ENCODE measurements at regions not wholly inside any gene's neighbourhood (a gene's known extent, or its start where the extent isn't known, plus 50 kb on each side); places are given as distances from the start of the nearest gene placed in this dataset.

GRCh38 chr16:76106647-76107046 is 170.6 kb upstream of the CNTNAP4 start:
- TF ChIP-seq EZH2phosphoT487 (IDR thresholded peaks at IDR 0.05; ENCODE audit: unreplicated experiment): no peak
- TF ChIP-seq, protein P1, sequence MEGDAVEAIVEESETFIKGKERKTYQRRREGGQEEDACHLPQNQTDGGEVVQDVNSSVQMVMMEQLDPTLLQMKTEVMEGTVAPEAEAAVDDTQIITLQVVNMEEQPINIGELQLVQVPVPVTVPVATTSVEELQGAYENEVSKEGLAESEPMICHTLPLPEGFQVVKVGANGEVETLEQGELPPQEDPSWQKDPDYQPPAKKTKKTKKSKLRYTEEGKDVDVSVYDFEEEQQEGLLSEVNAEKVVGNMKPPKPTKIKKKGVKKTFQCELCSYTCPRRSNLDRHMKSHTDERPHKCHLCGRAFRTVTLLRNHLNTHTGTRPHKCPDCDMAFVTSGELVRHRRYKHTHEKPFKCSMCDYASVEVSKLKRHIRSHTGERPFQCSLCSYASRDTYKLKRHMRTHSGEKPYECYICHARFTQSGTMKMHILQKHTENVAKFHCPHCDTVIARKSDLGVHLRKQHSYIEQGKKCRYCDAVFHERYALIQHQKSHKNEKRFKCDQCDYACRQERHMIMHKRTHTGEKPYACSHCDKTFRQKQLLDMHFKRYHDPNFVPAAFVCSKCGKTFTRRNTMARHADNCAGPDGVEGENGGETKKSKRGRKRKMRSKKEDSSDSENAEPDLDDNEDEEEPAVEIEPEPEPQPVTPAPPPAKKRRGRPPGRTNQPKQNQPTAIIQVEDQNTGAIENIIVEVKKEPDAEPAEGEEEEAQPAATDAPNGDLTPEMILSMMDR (conservative IDR thresholded peaks at IDR 0.05; ENCODE audit: low read depth in 2 of 2): no peak
- no peak for TF ChIP-seq POLR2AphosphoS5 (IDR thresholded peaks at IDR 0.05; ENCODE audit: low read depth)
- no peak for TF ChIP-seq CREB1 (CRISPR knock-in tag; IDR thresholded peaks at IDR 0.05; ENCODE audit: low read depth)
- no peak for TF ChIP-seq EZH2 (IDR thresholded peaks at IDR 0.05; ENCODE audit: low read depth, unreplicated experiment)

Data from GM23338 (cell line).